ENCODE measurements at regions not wholly inside any gene's neighbourhood (a gene's known extent, or its start where the extent isn't known, plus 50 kb on each side); places are given as distances from the start of the nearest gene placed in this dataset.

GRCh38 chr2:5751873-5752482 is 59.8 kb downstream of the SOX11 start:
- no peak for DNase-seq (ENCODE audit: low read depth)

GRCh38 chr2:5756272-5756671 is 64.1 kb downstream of the SOX11 start:
- no peak for DNase-seq (ENCODE audit: low read depth)

GRCh38 chr2:5758346-5758745 is 66.2 kb downstream of the SOX11 start:
- no peak for DNase-seq (ENCODE audit: low read depth)

- DNase-seq (ENCODE audit: low read depth): no peak
Measured at GRCh38 chr2:5759949-5760348, 67.8 kb downstream of the SOX11 start.

GRCh38 chr2:5763531-5763930 is 71.3 kb downstream of the SOX11 start:
- no peak for DNase-seq (ENCODE audit: low read depth)

- no peak for DNase-seq (ENCODE audit: low read depth)
Measured at GRCh38 chr2:5764041-5764440, 71.9 kb downstream of the SOX11 start.

- DNase-seq (ENCODE audit: low read depth): no peak
Measured at GRCh38 chr2:5766056-5766455, 73.9 kb downstream of the SOX11 start.

GRCh38 chr2:5766561-5766960 is 74.4 kb downstream of the SOX11 start:
- DNase-seq (ENCODE audit: low read depth): no peak

- DNase-seq (ENCODE audit: low read depth): no peak
Measured at GRCh38 chr2:5777131-5777535, 84.9 kb downstream of the SOX11 start.

- DNase-seq (ENCODE audit: low read depth): no peak
Measured at GRCh38 chr2:5781679-5782078, 89.5 kb downstream of the SOX11 start.

- DNase-seq (ENCODE audit: low read depth): no peak
Measured at GRCh38 chr2:5782103-5782502, 89.9 kb downstream of the SOX11 start.

GRCh38 chr2:5788447-5788846 is 96.3 kb downstream of the SOX11 start:
- DNase-seq (ENCODE audit: low read depth): no peak

- no peak for DNase-seq (ENCODE audit: low read depth)
Measured at GRCh38 chr2:5791371-5791770, 99.2 kb downstream of the SOX11 start.

- DNase-seq (ENCODE audit: low read depth): no peak
Measured at GRCh38 chr2:5794012-5794411, 101.8 kb downstream of the SOX11 start.

- DNase-seq (ENCODE audit: low read depth): peak; percentile 9
Measured at GRCh38 chr2:5798084-5798483, 105.9 kb downstream of the SOX11 start.

GRCh38 chr2:5799348-5799747 is 107.2 kb downstream of the SOX11 start:
- DNase-seq (ENCODE audit: low read depth): no peak

- DNase-seq (ENCODE audit: low read depth): no peak
Measured at GRCh38 chr2:5803547-5803946, 111.4 kb downstream of the SOX11 start.

GRCh38 chr2:5818961-5819600 is 126.9 kb downstream of the SOX11 start:
- no peak for DNase-seq (ENCODE audit: low read depth)

- DNase-seq (ENCODE audit: low read depth): no peak
Measured at GRCh38 chr2:5824126-5824525, 131.9 kb downstream of the SOX11 start.

- DNase-seq (ENCODE audit: low read depth): no peak
Measured at GRCh38 chr2:5825686-5826085, 133.5 kb downstream of the SOX11 start.

GRCh38 chr2:5826979-5827655 is 134.9 kb downstream of the SOX11 start:
- no peak for DNase-seq (ENCODE audit: low read depth)

- no peak for DNase-seq (ENCODE audit: low read depth)
Measured at GRCh38 chr2:5834501-5834900, 142.3 kb downstream of the SOX11 start.

- no peak for DNase-seq (ENCODE audit: low read depth)
Measured at GRCh38 chr2:5839550-5839949, 147.4 kb downstream of the SOX11 start.
